ENCODE measurements at regions not wholly inside any gene's neighbourhood (a gene's known extent, or its start where the extent isn't known, plus 50 kb on each side); places are given as distances from the start of the nearest gene placed in this dataset.

- no peak for TF ChIP-seq EZH2phosphoT487 (IDR thresholded peaks at IDR 0.05; ENCODE audit: borderline replicate concordance, low read depth, low read length)
- no peak for TF ChIP-seq CTCF (conservative IDR thresholded peaks at IDR 0.05; ENCODE audit: low read length)
- H2AFZ ChIP-seq (ENCODE audit: low read length) = no peak overlapping the region
- no TSS peak for BruUV-seq (replicated peaks)
- H3K27ac ChIP-seq (ENCODE audit: low read depth, low read length, poor library complexity, severe bottlenecking) = no peak overlapping the region
- no peaks in the 10 kb centered on the region for H3K9me3 ChIP-seq (ENCODE audit: low read length)
- H3K79me2 ChIP-seq (ENCODE audit: insufficient read depth, low read depth, low read length) = no peaks in the 10 kb centered on the region
- no peak for DNase-seq (ENCODE audit: low spot score)
- H3K4me2 ChIP-seq (ENCODE audit: low read length) = no peak overlapping the region
- intact Hi-C loops (cut with micrococcal nuclease; ENCODE audit: unreplicated experiment) = no loop called here
- no peaks in the 10 kb centered on the region; the same call in 1 of the 2 replicates for H3K9me2 ChIP-seq (ENCODE audit: insufficient read depth, low read length)
- CTCF ChIA-PET (ENCODE audit: unreplicated experiment) = no interaction called here
- H4K20me1 ChIP-seq (ENCODE audit: insufficient read depth, low read length) = no peaks in the 10 kb centered on the region
- no peaks in the 10 kb centered on the region for H3K4me1 ChIP-seq (ENCODE audit: insufficient read depth, low read length, poor library complexity, severe bottlenecking)
- POLR2A ChIA-PET = no interaction called here
- H3K36me3 ChIP-seq (ENCODE audit: insufficient read depth, low read length) = no peaks in the 10 kb centered on the region
- H3K4me3 ChIP-seq (ENCODE audit: low read depth, low read length, poor library complexity, severe bottlenecking) = no peak overlapping the region
Measured at GRCh38 chr20:11555510-11555909, 362.2 kb upstream of the BTBD3 start.

- Histone ChIP-seq H3K27ac (ENCODE audit: low read depth, low read length, poor library complexity, severe bottlenecking) (no peak overlapping the region), H3K4me3 (ENCODE audit: low read depth, low read length, poor library complexity, severe bottlenecking) (no peak overlapping the region), H3K9me2 (ENCODE audit: insufficient read depth, low read length) (no peaks in the 10 kb centered on the region; the same call in 1 of the 2 replicates), H4K20me1 (ENCODE audit: insufficient read depth, low read length) (no peaks in the 10 kb centered on the region), H3K4me1 (ENCODE audit: insufficient read depth, low read length, poor library complexity, severe bottlenecking) (no peaks in the 10 kb centered on the region), H3K79me2 (ENCODE audit: insufficient read depth, low read depth, low read length) (no peaks in the 10 kb centered on the region), H3K9me3 (ENCODE audit: low read length) (no peaks in the 10 kb centered on the region), H3K36me3 (ENCODE audit: insufficient read depth, low read length) (no peaks in the 10 kb centered on the region), H2AFZ (ENCODE audit: low read length) (no peak overlapping the region), H3K4me2 (ENCODE audit: low read length) (no peak overlapping the region)
- no TSS peak for BruUV-seq (replicated peaks)
- ChIA-PET POLR2A (no interaction called here), CTCF (ENCODE audit: unreplicated experiment) (no interaction called here)
- intact Hi-C loops (cut with micrococcal nuclease; ENCODE audit: unreplicated experiment) = no loop called here
- no peak for DNase-seq (ENCODE audit: low spot score)
- TF ChIP-seq EZH2phosphoT487 (IDR thresholded peaks at IDR 0.05; ENCODE audit: borderline replicate concordance, low read depth, low read length) (no peak), CTCF (conservative IDR thresholded peaks at IDR 0.05; ENCODE audit: low read length) (no peak)
Measured at GRCh38 chr20:11556410-11556809, 361.3 kb upstream of the BTBD3 start.

GRCh38 chr20:11564491-11564890 lies 353.2 kb upstream of the BTBD3 start:
- Histone ChIP-seq H3K9me3 (ENCODE audit: low read length) (no peaks in the 10 kb centered on the region), H2AFZ (ENCODE audit: low read length) (no peak overlapping the region), H3K27ac (ENCODE audit: low read depth, low read length, poor library complexity, severe bottlenecking) (no peak overlapping the region), H3K4me2 (ENCODE audit: low read length) (no peak overlapping the region), H3K4me1 (ENCODE audit: insufficient read depth, low read length, poor library complexity, severe bottlenecking) (no peaks in the 10 kb centered on the region), H3K79me2 (ENCODE audit: insufficient read depth, low read depth, low read length) (no peaks in the 10 kb centered on the region), H3K36me3 (ENCODE audit: insufficient read depth, low read length) (no peaks in the 10 kb centered on the region), H3K9me2 (ENCODE audit: insufficient read depth, low read length) (no peaks in the 10 kb centered on the region), H4K20me1 (ENCODE audit: insufficient read depth, low read length) (no peaks in the 10 kb centered on the region), H3K4me3 (ENCODE audit: low read depth, low read length, poor library complexity, severe bottlenecking) (no peak overlapping the region)
- DNase-seq (ENCODE audit: low spot score) = no peak
- BruUV-seq (replicated peaks) = no TSS peak
- POLR2A ChIA-PET = no interaction called here
- CTCF ChIA-PET (ENCODE audit: unreplicated experiment) = no interaction called here
- intact Hi-C loops (cut with micrococcal nuclease; ENCODE audit: unreplicated experiment) = no loop called here
- no peak for TF ChIP-seq EZH2phosphoT487 (IDR thresholded peaks at IDR 0.05; ENCODE audit: borderline replicate concordance, low read depth, low read length)
- no peak for TF ChIP-seq CTCF (conservative IDR thresholded peaks at IDR 0.05; ENCODE audit: low read length)
